ENCODE measurements at regions not wholly inside any gene's neighbourhood (a gene's known extent, or its start where the extent isn't known, plus 50 kb on each side); places are given as distances from the start of the nearest gene placed in this dataset.

DNA sequence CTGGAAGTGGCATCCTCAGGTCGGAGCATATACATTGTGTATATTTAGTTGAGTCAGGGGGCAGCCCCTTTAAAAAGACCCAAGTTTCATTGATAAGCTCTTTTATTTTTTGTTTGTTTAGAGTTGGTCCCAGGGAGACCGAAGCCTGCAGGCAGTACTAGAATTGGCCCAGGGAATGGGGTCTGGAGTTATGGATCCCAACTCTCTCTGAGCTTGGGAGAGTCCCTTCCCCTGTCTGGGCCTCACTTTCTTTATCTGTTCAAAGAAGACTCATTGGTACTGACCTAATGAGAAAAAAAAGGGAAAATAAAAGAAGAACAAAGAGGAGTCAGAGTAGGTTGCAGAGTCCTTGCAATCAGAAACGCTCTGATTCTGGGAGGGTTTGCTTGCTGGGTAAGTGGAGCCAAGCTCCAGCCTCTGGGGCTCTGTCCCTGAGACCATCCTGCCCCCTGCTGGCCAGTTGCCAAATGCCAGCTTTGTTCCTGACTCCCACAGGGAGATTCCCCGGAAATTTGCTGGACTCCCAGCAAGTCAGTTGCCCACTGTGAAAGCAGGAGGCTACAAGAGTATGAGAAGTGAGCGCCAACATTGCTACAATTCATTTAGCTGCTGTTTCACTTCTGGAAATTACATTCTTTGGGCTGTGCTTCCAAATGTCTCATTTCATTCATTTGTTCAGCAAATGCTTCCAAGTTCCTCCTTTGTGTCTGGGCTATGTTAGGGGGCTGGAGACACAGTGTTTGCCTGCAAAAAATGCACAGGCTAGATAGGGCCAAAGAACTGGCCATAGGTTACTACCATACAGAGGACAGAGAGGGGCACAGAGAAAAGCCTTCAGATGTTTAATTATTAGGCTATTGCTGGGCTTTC, 156.2 kb downstream of the MELK start:
- ATAC-seq: peak; percentile 71
- H3K4me3 Mint-ChIP-seq: no peak overlapping the region
- no peaks in the 10 kb centered on the region for H3K36me3 Mint-ChIP-seq
- H3K27ac Mint-ChIP-seq: no peak overlapping the region
- DNase-seq (ENCODE audit: low spot score in 2 of 2): peak; percentile 49 to 83
- H3K4me1 Mint-ChIP-seq: no peaks in the 10 kb centered on the region
- H3K9me3 Mint-ChIP-seq: no peaks in the 10 kb centered on the region

DNA sequence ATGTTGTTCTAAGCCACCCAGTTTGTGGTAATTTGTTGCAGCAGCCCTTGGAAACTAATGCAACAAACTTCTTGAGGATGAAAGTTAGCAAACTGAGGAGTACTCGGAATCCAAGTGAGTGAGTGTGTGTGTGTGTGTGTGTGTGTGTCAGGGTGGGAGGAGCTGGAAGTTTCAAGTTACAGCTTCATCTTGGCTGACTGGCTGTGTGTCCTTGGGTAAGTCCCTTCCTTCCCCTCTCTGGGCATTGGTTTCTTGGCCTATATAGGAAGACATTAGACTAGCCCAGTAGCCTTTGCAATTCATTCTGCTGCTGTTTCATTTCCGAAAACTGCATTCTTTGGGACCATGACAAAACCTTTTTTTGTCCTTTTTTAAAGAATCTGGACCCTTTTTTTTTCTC, 157.2 kb downstream of the MELK start:
- Mint-ChIP-seq H3K4me1 (no peaks in the 10 kb centered on the region), H3K4me3 (no peak overlapping the region), H3K36me3 (no peaks in the 10 kb centered on the region), H3K27ac (no peak overlapping the region), H3K9me3 (no peaks in the 10 kb centered on the region)
- ATAC-seq: no peak
- DNase-seq (ENCODE audit: low spot score in 2 of 2): no peak

DNA sequence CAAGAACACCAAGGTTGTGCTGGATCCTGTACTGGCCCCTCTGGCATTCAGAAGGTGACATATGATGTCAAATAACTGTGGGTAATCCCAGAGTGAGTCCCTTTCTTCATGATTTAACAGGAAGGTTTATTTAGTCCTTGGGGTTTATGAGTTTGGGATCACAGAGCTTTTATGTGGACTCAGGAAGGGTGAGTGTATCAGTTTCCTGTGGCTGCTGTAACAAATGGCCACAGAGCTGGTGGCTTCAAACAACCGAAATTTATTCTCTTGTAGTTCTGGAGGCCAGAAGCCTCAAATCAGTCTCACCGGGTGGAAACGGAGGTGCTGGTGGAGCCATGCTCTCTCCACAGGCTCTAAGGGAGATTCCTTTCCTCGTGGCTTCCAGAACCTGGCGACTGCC, 157.7 kb downstream of the MELK start:
- no peaks in the 10 kb centered on the region for H3K36me3 Mint-ChIP-seq
- ATAC-seq (no peak), DNase-seq (ENCODE audit: low spot score in 2 of 2) (no peak)
- no peaks in the 10 kb centered on the region for H3K4me1 Mint-ChIP-seq
- no peaks in the 10 kb centered on the region for H3K9me3 Mint-ChIP-seq
- no peak overlapping the region for H3K27ac Mint-ChIP-seq
- H3K4me3 Mint-ChIP-seq: no peak overlapping the region

DNA sequence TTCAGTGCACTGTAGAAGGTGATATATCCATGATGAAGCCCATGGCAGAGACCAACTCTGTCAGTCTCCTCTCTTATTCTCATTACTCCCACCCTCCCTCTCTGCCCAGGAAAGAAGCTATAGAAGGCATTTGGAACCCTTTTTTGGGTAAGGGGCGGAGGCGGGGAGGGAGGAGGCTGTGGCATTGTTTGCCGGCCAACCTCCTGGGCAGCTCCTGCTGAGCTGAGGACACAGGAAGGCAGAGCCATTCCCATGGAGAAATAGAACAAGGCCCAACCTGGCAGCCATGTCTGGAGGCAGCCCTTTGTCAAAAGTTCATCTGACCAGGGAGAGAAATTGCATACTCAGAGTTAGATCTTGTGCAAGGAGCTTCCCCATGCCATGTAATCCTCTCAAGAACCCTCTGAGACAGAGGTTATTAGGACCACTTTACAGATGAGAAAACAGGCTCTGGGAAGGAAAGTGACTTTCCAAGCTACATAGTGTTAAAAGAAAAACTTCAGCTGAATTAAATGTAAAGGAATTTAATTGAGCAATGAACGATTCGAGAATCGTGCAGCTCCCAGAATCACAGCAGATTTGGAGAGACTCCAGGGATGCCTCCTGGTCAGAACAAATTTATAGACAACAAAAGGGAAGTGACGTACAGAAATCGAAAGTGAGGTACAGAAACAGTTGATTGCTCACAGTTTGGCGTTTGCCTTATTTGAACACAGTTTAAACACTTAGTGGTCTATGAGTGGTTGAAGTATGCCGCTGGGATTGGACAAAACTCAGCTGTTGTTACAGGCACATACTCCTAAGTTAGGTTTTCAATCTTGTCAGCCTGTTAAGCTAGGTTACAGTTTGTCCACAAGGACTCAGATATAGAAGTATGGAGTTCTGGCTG, 158.6 kb downstream of the MELK start:
- DNase-seq (ENCODE audit: low spot score in 2 of 2) (no peak), ATAC-seq (no peak)
- H3K4me3 Mint-ChIP-seq: no peak overlapping the region
- no peak overlapping the region for H3K27ac Mint-ChIP-seq
- no peaks in the 10 kb centered on the region for H3K9me3 Mint-ChIP-seq
- H3K4me1 Mint-ChIP-seq: no peaks in the 10 kb centered on the region
- no peaks in the 10 kb centered on the region for H3K36me3 Mint-ChIP-seq

DNA sequence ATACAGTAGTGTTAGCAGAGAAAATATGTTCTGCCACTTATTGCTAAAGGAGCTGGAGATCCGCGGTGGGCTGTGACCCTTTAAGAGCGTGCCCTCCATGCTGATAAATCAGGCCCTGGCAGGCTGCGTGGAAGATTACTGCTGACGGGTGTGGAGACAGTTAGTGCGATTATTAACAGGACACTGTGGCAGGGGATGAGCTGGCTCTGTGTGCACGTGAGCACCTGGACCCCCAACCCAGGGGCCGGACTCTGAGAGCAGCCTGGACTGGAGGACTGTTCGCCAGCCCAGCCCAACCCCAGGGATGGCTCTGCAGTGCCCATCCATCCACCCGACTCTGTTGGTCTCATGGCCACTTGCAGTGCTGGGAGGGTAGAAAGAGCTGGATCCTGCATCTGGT, 162.0 kb downstream of the MELK start:
- H3K4me1 Mint-ChIP-seq: no peaks in the 10 kb centered on the region
- no peak overlapping the region for H3K27ac Mint-ChIP-seq
- no peaks in the 10 kb centered on the region for H3K36me3 Mint-ChIP-seq
- H3K9me3 Mint-ChIP-seq: no peaks in the 10 kb centered on the region
- no peak overlapping the region for H3K4me3 Mint-ChIP-seq
- DNase-seq (ENCODE audit: low spot score in 2 of 2) (no peak), ATAC-seq (peak; percentile 36)

DNA sequence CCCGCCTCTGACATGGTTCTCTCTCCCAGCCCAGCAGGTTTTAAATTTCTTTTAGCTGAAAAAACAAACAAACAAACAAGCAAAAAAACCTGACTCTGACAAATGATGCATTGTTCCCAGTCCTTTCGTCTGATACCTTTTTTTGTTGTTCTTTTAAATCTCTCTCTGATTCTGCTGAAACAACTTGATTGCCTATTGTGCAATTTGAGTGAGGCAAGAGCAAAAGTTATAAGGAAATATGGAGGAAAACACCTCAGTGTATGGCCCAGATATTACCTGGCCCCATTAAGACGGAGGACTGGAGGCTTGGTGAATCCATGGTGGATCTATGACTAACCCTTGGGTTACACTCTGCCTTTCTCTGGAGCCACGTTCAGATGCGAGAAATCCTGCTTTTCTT, 164.0 kb downstream of the MELK start:
- ATAC-seq: no peak
- no peaks in the 10 kb centered on the region for H3K36me3 Mint-ChIP-seq
- no peaks in the 10 kb centered on the region for H3K9me3 Mint-ChIP-seq
- H3K4me1 Mint-ChIP-seq: peaks cover 7% of the 10 kb centered on the region
- no peak overlapping the region for H3K4me3 Mint-ChIP-seq
- no peak overlapping the region for H3K27ac Mint-ChIP-seq
- no peak for DNase-seq (ENCODE audit: low spot score in 2 of 2)

DNA sequence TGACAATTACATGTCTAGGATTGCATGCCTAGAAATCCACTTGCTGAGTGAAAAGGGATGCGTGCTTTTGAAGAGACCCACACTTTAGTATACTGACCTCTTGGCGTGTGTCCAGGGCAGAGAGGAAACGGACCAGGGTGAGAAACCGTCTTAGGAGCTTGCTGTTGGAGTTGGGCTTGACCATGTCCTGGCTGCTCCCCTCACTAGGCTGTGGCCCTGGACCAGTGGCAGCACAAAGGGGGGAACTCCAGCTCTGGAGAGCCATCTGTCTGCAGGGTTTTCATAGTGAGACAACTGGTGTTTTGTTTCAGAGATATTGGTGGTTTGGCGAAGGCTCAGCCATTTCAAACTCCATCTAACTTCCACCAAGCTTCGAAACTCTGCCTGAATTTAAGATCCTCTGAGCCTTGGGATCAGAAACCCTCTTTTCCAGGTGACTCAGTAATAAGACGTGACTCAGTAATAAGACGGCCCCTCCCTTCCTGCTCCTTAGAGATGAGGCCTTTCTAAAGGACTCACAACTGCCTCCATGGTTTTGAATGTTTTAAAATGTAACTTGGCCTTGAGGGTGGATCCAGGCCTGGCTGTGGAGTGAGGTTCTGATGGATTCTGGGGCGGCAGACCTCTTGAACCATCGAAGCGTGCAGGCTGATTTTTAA, 165.8 kb downstream of the MELK start:
- Mint-ChIP-seq H3K4me1 (peaks cover 7% of the 10 kb centered on the region), H3K27ac (no peak overlapping the region), H3K4me3 (no peak overlapping the region), H3K9me3 (no peaks in the 10 kb centered on the region), H3K36me3 (no peaks in the 10 kb centered on the region)
- ATAC-seq: no peak
- no peak for DNase-seq (ENCODE audit: low spot score in 2 of 2)

DNA sequence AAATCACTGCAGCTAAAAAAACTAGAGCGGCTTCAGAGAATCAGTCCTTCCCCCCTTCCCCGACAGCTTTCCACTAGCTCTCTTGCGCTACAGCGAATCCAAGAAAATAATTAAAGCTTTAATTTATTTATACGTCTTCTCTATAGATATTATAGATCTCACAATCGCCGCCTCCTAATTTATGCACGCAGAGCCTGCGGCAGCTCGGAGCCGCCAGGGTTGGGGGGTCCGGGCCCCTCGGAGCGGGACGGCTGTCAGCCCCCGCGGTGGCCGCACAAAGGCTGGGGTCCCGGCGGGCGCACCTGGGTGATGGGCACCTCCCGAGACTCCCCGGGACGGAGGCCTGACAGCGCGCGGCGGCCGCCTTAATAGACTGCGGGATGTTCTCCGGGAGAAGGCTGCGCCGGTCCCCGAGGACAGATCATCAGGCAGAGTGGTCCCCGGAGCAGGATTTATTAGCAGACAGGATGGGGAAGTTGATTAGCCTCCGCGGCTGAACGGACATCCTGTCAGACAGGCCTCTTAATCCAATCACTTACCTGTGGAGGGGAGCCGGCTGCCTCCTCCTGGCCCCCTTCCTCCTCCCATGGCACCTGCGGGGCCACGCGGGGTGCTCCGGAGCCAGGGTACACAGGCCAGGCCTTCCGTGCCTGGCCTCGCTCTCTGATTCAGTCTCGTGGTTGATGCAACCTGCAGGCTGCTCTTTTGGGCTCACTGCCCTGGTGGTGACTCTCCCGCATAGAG, 166.8 kb downstream of the MELK start:
- H3K27ac Mint-ChIP-seq: no peak overlapping the region

DNA sequence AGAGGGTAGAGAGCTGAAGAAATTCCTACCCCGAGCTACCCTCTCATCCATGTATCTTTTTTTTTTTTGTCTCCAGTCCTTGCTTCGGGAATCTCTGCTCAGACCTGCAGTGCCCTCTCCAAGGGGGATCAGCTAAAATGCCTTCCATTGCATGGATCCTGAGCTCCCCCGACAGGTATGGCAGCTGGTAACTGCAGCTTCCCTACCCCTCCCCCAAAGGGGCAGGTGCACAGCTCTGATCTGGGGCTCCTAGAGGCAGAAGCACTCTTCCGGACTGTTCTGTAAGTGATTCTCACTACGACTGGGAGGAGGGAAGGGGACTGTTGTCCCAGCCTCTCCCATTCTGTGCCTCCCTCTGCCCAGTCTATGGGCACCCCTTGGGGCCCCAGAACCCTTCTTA, 169.6 kb downstream of the MELK start:
- ATAC-seq (no peak), DNase-seq (ENCODE audit: low spot score in 2 of 2) (no peak)
- Mint-ChIP-seq H3K4me3 (no peak overlapping the region), H3K36me3 (no peaks in the 10 kb centered on the region), H3K27ac (no peak overlapping the region), H3K4me1 (peaks cover 7% of the 10 kb centered on the region), H3K9me3 (no peaks in the 10 kb centered on the region)

More for the DNA sequence above, 166.8 kb downstream of the MELK start:
- ATAC-seq: peak; percentile 31
- DNase-seq (ENCODE audit: low spot score in 2 of 2): no peak
- Mint-ChIP-seq H3K4me1 (peaks cover 7% of the 10 kb centered on the region), H3K9me3 (no peaks in the 10 kb centered on the region), H3K36me3 (no peaks in the 10 kb centered on the region), H3K4me3 (no peak overlapping the region)

DNA sequence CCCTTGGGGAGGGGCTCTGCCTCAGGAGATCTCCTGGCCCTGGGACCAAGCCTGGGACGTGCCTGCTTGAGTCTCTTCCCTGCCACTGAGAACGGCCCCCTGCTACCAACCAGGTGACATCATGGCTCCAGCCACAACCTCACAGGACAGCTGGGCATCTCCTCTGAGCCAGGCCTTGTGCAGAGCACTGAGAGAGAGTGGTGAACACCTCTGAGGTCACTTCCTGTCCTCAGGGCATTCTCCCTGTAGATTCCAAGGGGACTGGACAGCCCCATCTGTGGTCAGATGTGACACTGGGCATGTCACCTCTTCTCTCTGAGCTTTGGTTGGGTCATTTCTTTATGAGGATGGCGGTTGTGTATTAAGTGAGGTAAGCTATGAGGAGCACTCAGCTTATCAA, 172.0 kb downstream of the MELK start:
- Mint-ChIP-seq H3K9me3 (no peaks in the 10 kb centered on the region), H3K4me1 (peaks cover 7% of the 10 kb centered on the region), H3K27ac (no peak overlapping the region), H3K4me3 (no peak overlapping the region), H3K36me3 (no peaks in the 10 kb centered on the region)
- ATAC-seq (no peak), DNase-seq (ENCODE audit: low spot score in 2 of 2) (no peak)

DNA sequence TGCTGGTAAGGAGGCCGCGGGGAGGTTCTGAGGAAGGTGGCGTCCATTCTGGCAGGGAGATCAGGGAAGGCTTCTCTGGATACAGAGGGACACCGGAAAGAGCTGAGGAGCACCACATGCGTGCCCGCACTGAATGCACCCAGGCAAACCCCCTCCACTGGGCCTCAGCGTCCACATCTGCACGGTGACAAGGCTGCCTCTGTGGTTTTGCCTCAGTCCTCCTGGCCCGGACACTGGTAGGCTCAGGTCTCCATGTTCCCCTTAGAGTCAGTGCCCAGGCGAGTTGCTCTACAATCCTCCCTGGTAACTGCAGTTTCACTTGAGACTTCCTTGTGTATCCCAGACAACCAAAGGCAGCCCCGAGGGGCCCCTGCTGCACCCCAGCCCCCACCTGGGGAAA, 173.3 kb downstream of the MELK start:
- Mint-ChIP-seq H3K27ac (no peak overlapping the region), H3K36me3 (no peaks in the 10 kb centered on the region), H3K4me3 (no peak overlapping the region), H3K9me3 (no peaks in the 10 kb centered on the region), H3K4me1 (no peaks in the 10 kb centered on the region)
- DNase-seq (ENCODE audit: low spot score in 2 of 2) (no peak), ATAC-seq (no peak)

DNA sequence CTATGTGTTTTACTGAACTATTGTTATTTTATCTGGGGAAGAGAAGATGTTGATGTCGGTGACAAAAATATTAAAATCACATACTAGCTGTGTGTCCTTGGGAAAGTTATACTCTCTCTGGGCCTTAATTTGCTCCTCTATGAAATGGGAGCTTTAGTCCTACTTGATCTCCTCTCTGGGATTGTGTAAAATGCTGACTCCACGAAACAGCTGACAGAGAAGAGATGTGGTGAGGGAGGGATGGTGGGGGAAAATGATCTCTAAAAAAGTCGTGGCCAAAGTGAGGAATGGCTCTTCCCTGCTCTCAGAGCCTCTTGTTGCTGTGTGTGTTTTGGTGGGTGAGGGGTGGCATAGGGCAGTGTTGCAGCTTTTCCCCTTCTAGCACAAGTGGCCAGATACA, 173.7 kb downstream of the MELK start:
- no peak for DNase-seq (ENCODE audit: low spot score in 2 of 2)
- Mint-ChIP-seq H3K9me3 (no peaks in the 10 kb centered on the region), H3K4me3 (no peak overlapping the region), H3K4me1 (no peaks in the 10 kb centered on the region), H3K27ac (no peak overlapping the region), H3K36me3 (no peaks in the 10 kb centered on the region)
- ATAC-seq: no peak

DNA sequence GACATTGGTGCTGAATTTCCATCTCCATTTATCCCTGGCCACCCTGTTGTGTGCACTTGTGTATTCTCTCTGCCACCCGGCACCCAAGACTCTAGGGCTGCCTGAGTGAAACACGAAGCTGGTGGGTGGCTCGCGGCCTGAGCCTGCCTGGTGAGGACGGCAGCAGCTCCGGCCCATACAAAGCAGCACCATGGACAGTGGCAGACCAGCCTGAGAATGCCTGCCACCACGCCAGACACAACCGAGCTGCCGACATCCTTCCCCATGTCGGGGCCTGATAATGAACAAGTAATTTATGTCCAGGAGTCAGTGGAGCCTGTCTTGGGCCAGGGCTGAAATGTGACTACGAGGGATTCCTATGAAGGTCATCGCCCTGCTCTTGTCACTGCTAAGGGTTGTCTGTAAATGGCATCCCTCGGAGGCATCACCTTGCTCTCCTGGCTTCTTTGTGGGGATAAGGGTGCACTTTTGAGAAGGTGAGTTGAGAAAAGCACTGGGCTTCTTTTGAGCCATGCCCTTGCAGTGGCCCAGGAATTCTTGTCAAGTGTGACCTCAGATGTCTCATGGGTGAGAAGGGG, 175.7 kb downstream of the MELK start:
- H3K4me3 Mint-ChIP-seq: no peak overlapping the region
- no peak overlapping the region for H3K27ac Mint-ChIP-seq
- H3K9me3 Mint-ChIP-seq: no peaks in the 10 kb centered on the region
- ATAC-seq (no peak), DNase-seq (ENCODE audit: low spot score in 2 of 2) (peak in 1 of 2 donors; percentile 12)
- H3K36me3 Mint-ChIP-seq: no peaks in the 10 kb centered on the region
- no peaks in the 10 kb centered on the region for H3K4me1 Mint-ChIP-seq

DNA sequence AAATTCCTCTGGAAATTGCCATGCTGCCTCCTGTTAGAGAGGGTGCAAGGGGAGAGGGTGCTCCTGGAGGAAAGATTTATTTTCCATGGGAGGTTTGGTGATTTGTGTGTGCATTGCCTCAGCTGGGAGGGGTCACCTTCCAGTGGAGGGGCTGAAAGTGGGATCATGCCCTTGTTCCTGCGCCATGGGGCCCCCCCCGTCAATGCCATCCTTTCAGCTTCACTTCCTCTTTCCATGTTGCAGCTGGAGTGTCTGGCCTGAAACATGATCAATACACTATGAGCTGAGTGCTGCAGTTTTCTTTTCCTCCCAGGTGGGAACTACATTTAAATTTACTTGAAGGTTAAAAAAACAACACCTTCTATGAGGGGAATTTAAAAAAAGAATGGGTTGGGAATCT, 176.8 kb downstream of the MELK start:
- DNase-seq (ENCODE audit: low spot score in 2 of 2) (no peak), ATAC-seq (no peak)
- no peak overlapping the region for H3K27ac Mint-ChIP-seq
- H3K4me3 Mint-ChIP-seq: no peak overlapping the region
- H3K4me1 Mint-ChIP-seq: no peaks in the 10 kb centered on the region
- no peaks in the 10 kb centered on the region for H3K9me3 Mint-ChIP-seq
- H3K36me3 Mint-ChIP-seq: no peaks in the 10 kb centered on the region

DNA sequence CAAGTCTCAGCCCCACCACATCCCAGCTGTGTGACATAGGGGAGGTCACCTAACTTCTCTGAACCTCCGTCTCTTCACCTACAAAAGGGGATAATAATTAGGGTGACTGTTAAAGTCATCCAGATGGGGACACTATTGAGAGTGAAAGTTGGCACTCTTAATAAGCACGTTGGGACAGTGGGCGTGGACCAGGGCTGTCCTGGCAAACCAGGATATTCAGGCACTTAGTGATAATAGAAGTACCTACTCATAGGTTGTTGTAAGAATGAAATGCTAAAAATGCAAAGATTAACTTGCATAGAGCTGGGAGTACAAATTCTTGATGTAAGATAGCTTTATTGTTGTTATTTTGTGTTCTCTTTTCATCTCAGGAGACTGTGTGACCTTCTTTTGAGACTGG, 177.9 kb downstream of the MELK start:
- no peaks in the 10 kb centered on the region for H3K36me3 Mint-ChIP-seq
- H3K9me3 Mint-ChIP-seq: no peaks in the 10 kb centered on the region
- no peak overlapping the region for H3K27ac Mint-ChIP-seq
- no peak overlapping the region for H3K4me3 Mint-ChIP-seq
- ATAC-seq: no peak
- DNase-seq (ENCODE audit: low spot score in 2 of 2): no peak
- no peaks in the 10 kb centered on the region for H3K4me1 Mint-ChIP-seq

Measured in stimulated activated effector memory CD8-positive, alpha-beta T cell treated with anti-CD3 and anti-CD28 coated beads, Interleukin-12 subunit alpha, Interleukin-12 subunit beta, amount 100 ng/mL, for 72 hours (primary cell).